HEK293 (cell line): ENCODE measurements at regions not wholly inside any gene's neighbourhood (a gene's known extent, or its start where the extent isn't known, plus 50 kb on each side); places are given as distances from the start of the nearest gene placed in this dataset.

Experiments
- CTCF ChIA-PET: fragments of 350-600 bp; formaldehyde crosslinking; extraction: SDS; loops from one replicate; lab custom pipeline; 2021; ENCODE audit warnings: antibody characterized with exemption; lab: Yijun Ruan, JAX
- POLR2A ChIA-PET: fragments of 300-600 bp; formaldehyde crosslinking; extraction: SDS; loops from one replicate; lab custom pipeline; 2020; ENCODE audit warnings: antibody characterized with exemption, inconsistent platforms; lab: Yijun Ruan, JAX
- H3K27ac ChIP-seq: fragments of 200-500 bp; sonication (Bioruptor generic); 2 replicates; pipeline ENCODE4 v1.5.1; 2014; ENCODE audit warnings: low read depth, low read length, control low read depth, inconsistent platforms; ENCODE audit errors: extremely low read depth
- H3K36me3 ChIP-seq, 2 experiments: fragments of 200-500 bp in 1 of 2; sonication (Bioruptor generic) in 1 of 2; 1 replicate in 1 of 2; 2 replicates in 1 of 2; pipeline ENCODE4 v1.5.1; 2014 to 2017; ENCODE audit warnings: inconsistent platforms in 2 of 2, low read length in 2 of 2; ENCODE audit not compliant: control insufficient read depth in 2 of 2, insufficient read depth in 1 of 2
- H3K4me1 ChIP-seq: fragments of 200-500 bp; sonication (Bioruptor generic); 2 replicates; pipeline ENCODE4 v1.5.1; 2014; ENCODE audit warnings: mild to moderate bottlenecking, low read length, inconsistent platforms; ENCODE audit not compliant: control insufficient read depth, insufficient read depth
- H3K4me3 ChIP-seq: 2 replicates; pipeline ENCODE4 v1.5.1; 2011; ENCODE audit warnings: low read depth, mild to moderate bottlenecking, control low read depth, low read length, moderate library complexity
- H3K9me3 ChIP-seq: fragments of 200-500 bp; sonication (Bioruptor generic); 2 replicates; pipeline ENCODE4 v1.5.1; 2014; ENCODE audit warnings: low read depth, low read length, inconsistent platforms; ENCODE audit not compliant: control insufficient read depth, insufficient read depth
- OSR2 ChIP-seq: fragments of 450-650 bp; formaldehyde crosslinking; IDR thresholded peaks from 2 replicates; pipeline ENCODE4 v1.5.1; 2016; ENCODE audit warnings: missing biosample characterization, missing genetic modification characterization
- SCRT2 ChIP-seq: fragments of 450-650 bp; formaldehyde crosslinking; IDR thresholded peaks from 2 replicates; pipeline ENCODE4 v1.5.1; 2016; ENCODE audit warnings: missing biosample characterization, missing genetic modification characterization
- ZBTB1 ChIP-seq: fragments of 450-650 bp; formaldehyde crosslinking; IDR thresholded peaks from 2 replicates; pipeline ENCODE4 v1.5.1; 2016; ENCODE audit warnings: missing biosample characterization, missing genetic modification characterization
- ZBTB8A ChIP-seq: fragments of 450-650 bp; formaldehyde crosslinking; IDR thresholded peaks from 2 replicates; pipeline ENCODE4 v1.5.1; 2016; ENCODE audit warnings: missing biosample characterization, missing genetic modification characterization
- ZFP41 ChIP-seq: fragments of 450-650 bp; formaldehyde crosslinking; IDR thresholded peaks from 2 replicates; pipeline ENCODE4 v1.5.1; 2016; ENCODE audit warnings: missing biosample characterization, missing genetic modification characterization, borderline replicate concordance
- ZNF133 ChIP-seq: fragments of 450-650 bp; formaldehyde crosslinking; IDR thresholded peaks from 2 replicates; pipeline ENCODE4 v1.5.1; 2016; ENCODE audit warnings: missing biosample characterization, missing genetic modification characterization
- ZNF148 ChIP-seq: fragments of 450-650 bp; formaldehyde crosslinking; IDR thresholded peaks from 2 replicates; pipeline ENCODE4 v1.5.0; 2017; ENCODE audit warnings: missing biosample characterization, missing genetic modification characterization, borderline replicate concordance
- ZNF155 ChIP-seq: fragments of 450-650 bp; formaldehyde crosslinking; IDR thresholded peaks from 2 replicates; pipeline ENCODE4 v1.5.1; 2016; ENCODE audit warnings: missing biosample characterization, missing genetic modification characterization
- ZNF174 ChIP-seq: fragments of 450-650 bp; formaldehyde crosslinking; IDR thresholded peaks from 2 replicates; pipeline ENCODE4 v1.5.0; 2017; ENCODE audit warnings: missing biosample characterization, mild to moderate bottlenecking, missing genetic modification characterization
- ZNF239 ChIP-seq: fragments of 450-650 bp; formaldehyde crosslinking; IDR thresholded peaks from 2 replicates; pipeline ENCODE4 v1.5.1; 2016; ENCODE audit warnings: missing biosample characterization, missing genetic modification characterization
- ZNF248 ChIP-seq: fragments of 450-650 bp; formaldehyde crosslinking; IDR thresholded peaks from 2 replicates; pipeline ENCODE4 v1.5.1; 2017; ENCODE audit warnings: missing biosample characterization, missing genetic modification characterization
- ZNF266 ChIP-seq: fragments of 450-650 bp; formaldehyde crosslinking; IDR thresholded peaks from 2 replicates; pipeline ENCODE4 v1.5.1; 2016; ENCODE audit warnings: missing biosample characterization, missing genetic modification characterization, low read depth
- ZNF37A ChIP-seq: fragments of 450-650 bp; IDR thresholded peaks from 2 replicates; pipeline ENCODE4 v1.5.1; 2018; ENCODE audit warnings: missing biosample characterization, missing genetic modification characterization
- ZNF426 ChIP-seq: fragments of 450-650 bp; formaldehyde crosslinking; IDR thresholded peaks from 2 replicates; pipeline ENCODE4 v1.5.1; 2017; ENCODE audit warnings: missing biosample characterization, missing genetic modification characterization, mild to moderate bottlenecking, inconsistent platforms, moderate library complexity
- ZNF596 ChIP-seq: fragments of 450-650 bp; IDR thresholded peaks from 2 replicates; pipeline ENCODE4 v1.5.0; 2018; ENCODE audit warnings: missing biosample characterization, mild to moderate bottlenecking, missing genetic modification characterization, moderate library complexity
- ZNF701 ChIP-seq: fragments of 450-650 bp; formaldehyde crosslinking; IDR thresholded peaks from 2 replicates; pipeline ENCODE4 v1.5.1; 2016; ENCODE audit warnings: missing biosample characterization, missing genetic modification characterization
- ZNF747 ChIP-seq: fragments of 450-650 bp; formaldehyde crosslinking; IDR thresholded peaks from 2 replicates; pipeline ENCODE4 v1.5.1; 2016; ENCODE audit warnings: missing biosample characterization, missing genetic modification characterization
- ZNF76 ChIP-seq: fragments of 450-650 bp; formaldehyde crosslinking; IDR thresholded peaks from 2 replicates; pipeline ENCODE4; 2016; ENCODE audit warnings: low read depth, missing biosample characterization, missing genetic modification characterization, borderline replicate concordance
- ZNF837 ChIP-seq: fragments of 450-650 bp; formaldehyde crosslinking; IDR thresholded peaks from 2 replicates; pipeline ENCODE4 v1.5.1; 2016; ENCODE audit warnings: missing biosample characterization, missing genetic modification characterization
- TF ChIP-seq, protein P1 (sequence below): fragments of 450-650 bp; formaldehyde crosslinking; IDR thresholded peaks from 2 replicates; pipeline ENCODE4 v1.5.1; 2017; ENCODE audit warnings: missing biosample characterization, mild to moderate bottlenecking, missing genetic modification characterization, moderate library complexity
- TF ChIP-seq, protein P2 (sequence below): fragments of 450-650 bp; formaldehyde crosslinking; IDR thresholded peaks from 2 replicates; pipeline ENCODE4 v1.5.1; 2017; ENCODE audit warnings: missing biosample characterization, missing genetic modification characterization
- TF ChIP-seq, protein P3 (sequence below): fragments of 450-650 bp; formaldehyde crosslinking; IDR thresholded peaks from 2 replicates; pipeline ENCODE4 v1.5.1; 2016; ENCODE audit warnings: missing biosample characterization, missing genetic modification characterization
- TF ChIP-seq, protein P4 (sequence below): fragments of 450-650 bp; formaldehyde crosslinking; IDR thresholded peaks from 2 replicates; pipeline ENCODE4 v1.5.1; 2016; ENCODE audit warnings: missing biosample characterization, missing genetic modification characterization, borderline replicate concordance
- TF ChIP-seq, protein P5 (sequence below): fragments of 450-650 bp; IDR thresholded peaks from 2 replicates; pipeline ENCODE4 v1.5.1; 2018; ENCODE audit warnings: missing biosample characterization, mild to moderate bottlenecking, missing genetic modification characterization

DNA sequence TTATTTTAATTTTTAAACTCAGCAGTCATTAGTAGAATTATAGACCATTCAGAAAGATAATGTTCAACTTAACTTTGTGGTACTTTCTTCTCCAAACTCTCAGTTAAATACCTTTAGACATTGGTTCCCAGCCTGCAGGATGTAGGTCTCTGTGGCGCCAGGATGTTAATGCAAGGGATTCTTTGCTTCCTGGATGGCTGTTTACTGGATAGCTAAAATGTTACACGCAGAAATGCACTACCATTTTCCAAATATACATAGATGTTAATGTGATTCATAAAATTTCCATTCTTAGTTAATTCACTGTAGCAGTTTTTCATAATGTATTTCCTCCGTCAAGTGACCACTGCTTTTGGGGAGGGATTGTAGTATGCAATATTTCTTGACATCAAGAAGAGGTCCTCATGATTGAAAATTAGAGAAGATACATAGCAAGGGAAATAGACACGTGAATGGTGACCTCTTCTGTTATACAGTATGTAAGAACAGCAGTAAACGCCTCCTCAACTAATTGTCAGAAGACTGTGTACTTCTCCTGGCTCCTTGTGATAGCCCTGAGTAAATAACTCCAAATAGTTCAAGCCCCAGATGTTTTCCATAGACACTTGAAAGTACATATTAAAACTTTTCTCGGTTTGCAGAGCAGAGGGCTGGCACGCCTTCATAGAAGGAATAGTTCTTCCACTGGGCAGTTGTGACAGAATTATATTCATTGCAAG, 128.8 kb downstream of the LCA5 start:
- Histone ChIP-seq H3K27ac (no peak overlapping the region), H3K4me1 (no peaks in the 10 kb centered on the region), H3K4me3 (no peak overlapping the region), H3K9me3 (no peaks in the 10 kb centered on the region), H3K36me3 (no peaks in the 10 kb centered on the region)
- POLR2A ChIA-PET: no interaction called here
- CTCF ChIA-PET: no interaction called here
- no peak for TF ChIP-seq ZNF701
- no peak for TF ChIP-seq ZNF596 (tag by site-specific recombination)
- TF ChIP-seq ZNF174 (tag by site-specific recombination): no peak
- TF ChIP-seq ZNF76: no peak
- TF ChIP-seq ZNF239: no peak
- no peak for TF ChIP-seq ZBTB8A (tag by site-specific recombination)
- TF ChIP-seq ZBTB1 (tag by site-specific recombination): no peak
- no peak for TF ChIP-seq ZNF248 (tag by site-specific recombination)
- no peak for TF ChIP-seq ZNF837 (tag by site-specific recombination)
- no peak for TF ChIP-seq ZNF266 (tag by site-specific recombination)
- TF ChIP-seq ZNF426 (tag by site-specific recombination): no peak
- no peak for TF ChIP-seq OSR2
- TF ChIP-seq, protein P1, sequence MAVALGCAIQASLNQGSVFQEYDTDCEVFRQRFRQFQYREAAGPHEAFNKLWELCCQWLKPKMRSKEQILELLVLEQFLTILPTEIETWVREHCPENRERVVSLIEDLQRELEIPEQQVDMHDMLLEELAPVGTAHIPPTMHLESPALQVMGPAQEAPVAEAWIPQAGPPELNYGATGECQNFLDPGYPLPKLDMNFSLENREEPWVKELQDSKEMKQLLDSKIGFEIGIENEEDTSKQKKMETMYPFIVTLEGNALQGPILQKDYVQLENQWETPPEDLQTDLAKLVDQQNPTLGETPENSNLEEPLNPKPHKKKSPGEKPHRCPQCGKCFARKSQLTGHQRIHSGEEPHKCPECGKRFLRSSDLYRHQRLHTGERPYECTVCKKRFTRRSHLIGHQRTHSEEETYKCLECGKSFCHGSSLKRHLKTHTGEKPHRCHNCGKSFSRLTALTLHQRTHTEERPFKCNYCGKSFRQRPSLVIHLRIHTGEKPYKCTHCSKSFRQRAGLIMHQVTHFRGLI: no peak
- TF ChIP-seq ZNF133 (tag by site-specific recombination): no peak
- TF ChIP-seq ZNF747 (tag by site-specific recombination): no peak
- TF ChIP-seq ZNF155 (tag by site-specific recombination): no peak
- TF ChIP-seq ZFP41 (tag by site-specific recombination): no peak
- TF ChIP-seq, protein P2, sequence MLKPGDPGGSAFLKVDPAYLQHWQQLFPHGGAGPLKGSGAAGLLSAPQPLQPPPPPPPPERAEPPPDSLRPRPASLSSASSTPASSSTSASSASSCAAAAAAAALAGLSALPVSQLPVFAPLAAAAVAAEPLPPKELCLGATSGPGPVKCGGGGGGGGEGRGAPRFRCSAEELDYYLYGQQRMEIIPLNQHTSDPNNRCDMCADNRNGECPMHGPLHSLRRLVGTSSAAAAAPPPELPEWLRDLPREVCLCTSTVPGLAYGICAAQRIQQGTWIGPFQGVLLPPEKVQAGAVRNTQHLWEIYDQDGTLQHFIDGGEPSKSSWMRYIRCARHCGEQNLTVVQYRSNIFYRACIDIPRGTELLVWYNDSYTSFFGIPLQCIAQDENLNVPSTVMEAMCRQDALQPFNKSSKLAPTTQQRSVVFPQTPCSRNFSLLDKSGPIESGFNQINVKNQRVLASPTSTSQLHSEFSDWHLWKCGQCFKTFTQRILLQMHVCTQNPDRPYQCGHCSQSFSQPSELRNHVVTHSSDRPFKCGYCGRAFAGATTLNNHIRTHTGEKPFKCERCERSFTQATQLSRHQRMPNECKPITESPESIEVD (tag by site-specific recombination): no peak
- no peak for TF ChIP-seq SCRT2 (tag by site-specific recombination)
- TF ChIP-seq, protein P3, sequence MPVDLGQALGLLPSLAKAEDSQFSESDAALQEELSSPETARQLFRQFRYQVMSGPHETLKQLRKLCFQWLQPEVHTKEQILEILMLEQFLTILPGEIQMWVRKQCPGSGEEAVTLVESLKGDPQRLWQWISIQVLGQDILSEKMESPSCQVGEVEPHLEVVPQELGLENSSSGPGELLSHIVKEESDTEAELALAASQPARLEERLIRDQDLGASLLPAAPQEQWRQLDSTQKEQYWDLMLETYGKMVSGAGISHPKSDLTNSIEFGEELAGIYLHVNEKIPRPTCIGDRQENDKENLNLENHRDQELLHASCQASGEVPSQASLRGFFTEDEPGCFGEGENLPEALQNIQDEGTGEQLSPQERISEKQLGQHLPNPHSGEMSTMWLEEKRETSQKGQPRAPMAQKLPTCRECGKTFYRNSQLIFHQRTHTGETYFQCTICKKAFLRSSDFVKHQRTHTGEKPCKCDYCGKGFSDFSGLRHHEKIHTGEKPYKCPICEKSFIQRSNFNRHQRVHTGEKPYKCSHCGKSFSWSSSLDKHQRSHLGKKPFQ: no peak

- H3K27ac ChIP-seq: no peak overlapping the region
- no peaks in the 10 kb centered on the region for H3K4me1 ChIP-seq
- CTCF ChIA-PET: interaction anchor here (1.1 kb wide), 1 partner anchor 13 kb away, joined by 3 read pairs; no protein-coding TSS in a partner anchor
Measured at GRCh38 chr6:79404677-79405076, 132.6 kb downstream of the LCA5 start.

More at GRCh38 chr6:79404677-79405076, 132.6 kb downstream of the LCA5 start:
- Histone ChIP-seq H3K9me3 (no peaks in the 10 kb centered on the region), H3K36me3 (no peaks in the 10 kb centered on the region), H3K4me3 (no peak overlapping the region)
- TF ChIP-seq, protein P4, sequence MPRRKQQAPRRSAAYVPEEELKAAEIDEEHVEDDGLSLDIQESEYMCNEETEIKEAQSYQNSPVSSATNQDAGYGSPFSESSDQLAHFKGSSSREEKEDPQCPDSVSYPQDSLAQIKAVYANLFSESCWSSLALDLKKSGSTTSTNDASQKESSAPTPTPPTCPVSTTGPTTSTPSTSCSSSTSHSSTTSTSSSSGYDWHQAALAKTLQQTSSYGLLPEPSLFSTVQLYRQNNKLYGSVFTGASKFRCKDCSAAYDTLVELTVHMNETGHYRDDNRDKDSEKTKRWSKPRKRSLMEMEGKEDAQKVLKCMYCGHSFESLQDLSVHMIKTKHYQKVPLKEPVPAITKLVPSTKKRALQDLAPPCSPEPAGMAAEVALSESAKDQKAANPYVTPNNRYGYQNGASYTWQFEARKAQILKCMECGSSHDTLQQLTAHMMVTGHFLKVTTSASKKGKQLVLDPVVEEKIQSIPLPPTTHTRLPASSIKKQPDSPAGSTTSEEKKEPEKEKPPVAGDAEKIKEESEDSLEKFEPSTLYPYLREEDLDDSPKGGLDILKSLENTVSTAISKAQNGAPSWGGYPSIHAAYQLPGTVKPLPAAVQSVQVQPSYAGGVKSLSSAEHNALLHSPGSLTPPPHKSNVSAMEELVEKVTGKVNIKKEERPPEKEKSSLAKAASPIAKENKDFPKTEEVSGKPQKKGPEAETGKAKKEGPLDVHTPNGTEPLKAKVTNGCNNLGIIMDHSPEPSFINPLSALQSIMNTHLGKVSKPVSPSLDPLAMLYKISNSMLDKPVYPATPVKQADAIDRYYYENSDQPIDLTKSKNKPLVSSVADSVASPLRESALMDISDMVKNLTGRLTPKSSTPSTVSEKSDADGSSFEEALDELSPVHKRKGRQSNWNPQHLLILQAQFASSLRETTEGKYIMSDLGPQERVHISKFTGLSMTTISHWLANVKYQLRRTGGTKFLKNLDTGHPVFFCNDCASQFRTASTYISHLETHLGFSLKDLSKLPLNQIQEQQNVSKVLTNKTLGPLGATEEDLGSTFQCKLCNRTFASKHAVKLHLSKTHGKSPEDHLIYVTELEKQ: no peak
- TF ChIP-seq SCRT2 (tag by site-specific recombination) (peak; percentile 60), ZNF148 (no peak), ZNF37A (tag by site-specific recombination) (no peak)
- TF ChIP-seq, protein P5, sequence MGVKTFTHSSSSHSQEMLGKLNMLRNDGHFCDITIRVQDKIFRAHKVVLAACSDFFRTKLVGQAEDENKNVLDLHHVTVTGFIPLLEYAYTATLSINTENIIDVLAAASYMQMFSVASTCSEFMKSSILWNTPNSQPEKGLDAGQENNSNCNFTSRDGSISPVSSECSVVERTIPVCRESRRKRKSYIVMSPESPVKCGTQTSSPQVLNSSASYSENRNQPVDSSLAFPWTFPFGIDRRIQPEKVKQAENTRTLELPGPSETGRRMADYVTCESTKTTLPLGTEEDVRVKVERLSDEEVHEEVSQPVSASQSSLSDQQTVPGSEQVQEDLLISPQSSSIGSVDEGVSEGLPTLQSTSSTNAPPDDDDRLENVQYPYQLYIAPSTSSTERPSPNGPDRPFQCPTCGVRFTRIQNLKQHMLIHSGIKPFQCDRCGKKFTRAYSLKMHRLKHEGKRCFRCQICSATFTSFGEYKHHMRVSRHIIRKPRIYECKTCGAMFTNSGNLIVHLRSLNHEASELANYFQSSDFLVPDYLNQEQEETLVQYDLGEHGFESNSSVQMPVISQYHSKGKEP: no peak
- POLR2A ChIA-PET: no interaction called here
